ENCODE measurements at regions not wholly inside any gene's neighbourhood (a gene's known extent, or its start where the extent isn't known, plus 50 kb on each side); places are given as distances from the start of the nearest gene placed in this dataset.

DNA sequence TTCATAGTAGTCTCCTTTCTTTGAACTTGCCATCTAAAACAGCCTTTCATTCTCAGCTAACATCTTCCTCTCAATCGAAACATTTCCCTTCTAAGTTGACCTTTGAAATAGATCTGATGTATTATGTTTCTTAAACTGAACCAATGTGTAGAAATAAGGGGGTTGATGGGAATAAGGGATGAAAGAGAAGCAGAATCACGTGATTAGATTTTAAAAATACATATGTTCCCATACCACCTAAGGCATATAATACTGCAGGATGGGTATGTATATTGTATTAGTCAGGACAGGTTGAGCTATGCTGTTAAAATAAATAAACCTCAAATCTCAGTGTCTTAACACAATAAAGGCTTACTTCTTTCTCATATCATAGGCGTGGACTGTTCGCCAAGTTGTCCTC is 207.5 kb upstream of the SRD5A2 start:
- intact Hi-C loops (cut with micrococcal nuclease): no loop called here
- no TSS peak for BruUV-seq (replicated peaks)
- H2AFZ ChIP-seq (replicated peaks; ENCODE audit: low read length, poor library complexity): no peak overlapping the region

More for the DNA sequence above, 207.5 kb upstream of the SRD5A2 start:
- no peak overlapping the region for H2BK20ac ChIP-seq (ENCODE audit: low read depth, low read length)
- H3K18ac ChIP-seq (ENCODE audit: low read depth, low read length): no peak overlapping the region
- no peak overlapping the region for H2AK5ac ChIP-seq (ENCODE audit: low read depth, low read length)
- H3K27ac ChIP-seq (ENCODE audit: insufficient read depth, low read length): no peak overlapping the region
- H3K4ac ChIP-seq (ENCODE audit: low read depth, low read length): no peak overlapping the region
- ATAC-seq (ENCODE audit: low read depth) (no peak), DNase-seq (no peak)
- no peaks in the 10 kb centered on the region for H3K4me1 ChIP-seq (ENCODE audit: control insufficient read depth, insufficient read depth, low read length)
- in situ Hi-C loops (cut with MboI; ENCODE audit: low sequenced_read_pairs): no loop called here
- no peak overlapping the region for H3K9ac ChIP-seq (ENCODE audit: low read depth, low read length)
- no peak overlapping the region for H2BK15ac ChIP-seq (ENCODE audit: low read depth, low read length)
- H3K4me2 ChIP-seq (ENCODE audit: low read depth, low read length): no peak overlapping the region
- dilution Hi-C loops (cut with HindIII; ENCODE audit: low sequenced_read_pairs, unreplicated experiment): no loop called here
- H3K79me1 ChIP-seq (ENCODE audit: low read depth in 1 of 2, low read length in 2 of 2): no peaks in the 10 kb centered on the region
- TF ChIP-seq, protein P1, sequence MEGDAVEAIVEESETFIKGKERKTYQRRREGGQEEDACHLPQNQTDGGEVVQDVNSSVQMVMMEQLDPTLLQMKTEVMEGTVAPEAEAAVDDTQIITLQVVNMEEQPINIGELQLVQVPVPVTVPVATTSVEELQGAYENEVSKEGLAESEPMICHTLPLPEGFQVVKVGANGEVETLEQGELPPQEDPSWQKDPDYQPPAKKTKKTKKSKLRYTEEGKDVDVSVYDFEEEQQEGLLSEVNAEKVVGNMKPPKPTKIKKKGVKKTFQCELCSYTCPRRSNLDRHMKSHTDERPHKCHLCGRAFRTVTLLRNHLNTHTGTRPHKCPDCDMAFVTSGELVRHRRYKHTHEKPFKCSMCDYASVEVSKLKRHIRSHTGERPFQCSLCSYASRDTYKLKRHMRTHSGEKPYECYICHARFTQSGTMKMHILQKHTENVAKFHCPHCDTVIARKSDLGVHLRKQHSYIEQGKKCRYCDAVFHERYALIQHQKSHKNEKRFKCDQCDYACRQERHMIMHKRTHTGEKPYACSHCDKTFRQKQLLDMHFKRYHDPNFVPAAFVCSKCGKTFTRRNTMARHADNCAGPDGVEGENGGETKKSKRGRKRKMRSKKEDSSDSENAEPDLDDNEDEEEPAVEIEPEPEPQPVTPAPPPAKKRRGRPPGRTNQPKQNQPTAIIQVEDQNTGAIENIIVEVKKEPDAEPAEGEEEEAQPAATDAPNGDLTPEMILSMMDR (conservative IDR thresholded peaks at IDR 0.05; ENCODE audit: low read depth, low read length): no peak
- TF ChIP-seq CEBPB (IDR thresholded peaks at IDR 0.05; ENCODE audit: low read depth, low read length) (no peak), MAFK (IDR thresholded peaks at IDR 0.05; ENCODE audit: low read depth, low read length) (no peak), SMC3 (IDR thresholded peaks at IDR 0.05; ENCODE audit: low read depth, low read length) (no peak), FOS (IDR thresholded peaks at IDR 0.05; ENCODE audit: low read depth, low read length) (no peak), POLR2A (IDR thresholded peaks at IDR 0.05; ENCODE audit: low read depth, low read length) (no peak), NFE2L2 (IDR thresholded peaks at IDR 0.05; ENCODE audit: low read depth, low read length) (no peak), RAD21 (IDR thresholded peaks at IDR 0.05; ENCODE audit: low read length) (no peak), MXI1 (IDR thresholded peaks at IDR 0.05; ENCODE audit: borderline replicate concordance, low read depth, low read length) (no peak)
- TF ChIP-seq, protein P2, sequence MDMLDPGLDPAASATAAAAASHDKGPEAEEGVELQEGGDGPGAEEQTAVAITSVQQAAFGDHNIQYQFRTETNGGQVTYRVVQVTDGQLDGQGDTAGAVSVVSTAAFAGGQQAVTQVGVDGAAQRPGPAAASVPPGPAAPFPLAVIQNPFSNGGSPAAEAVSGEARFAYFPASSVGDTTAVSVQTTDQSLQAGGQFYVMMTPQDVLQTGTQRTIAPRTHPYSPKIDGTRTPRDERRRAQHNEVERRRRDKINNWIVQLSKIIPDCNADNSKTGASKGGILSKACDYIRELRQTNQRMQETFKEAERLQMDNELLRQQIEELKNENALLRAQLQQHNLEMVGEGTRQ (IDR thresholded peaks at IDR 0.05; ENCODE audit: low read depth, low read length): no peak
- ChIA-PET POLR2A (ENCODE audit: unreplicated experiment) (no interaction called here), CTCF (no interaction called here)
- no peak overlapping the region for H2AK9ac ChIP-seq (replicated peaks; ENCODE audit: low read depth, low read length, poor library complexity)
- no peak overlapping the region for H2BK5ac ChIP-seq (ENCODE audit: low read depth, low read length, poor library complexity, severe bottlenecking)
- no peak overlapping the region for H3K56ac ChIP-seq (ENCODE audit: extremely low read depth, insufficient read depth, low read length)
- no peak overlapping the region for H3K23ac ChIP-seq (ENCODE audit: low read depth, low read length)
- no peaks in the 10 kb centered on the region for H3K9me1 ChIP-seq (ENCODE audit: insufficient read depth, low read length)
- H4K20me1 ChIP-seq (ENCODE audit: insufficient read depth, low read length): no peaks in the 10 kb centered on the region
- no peak overlapping the region for H3K14ac ChIP-seq (replicated peaks; ENCODE audit: low read depth, low read length)
- no peak overlapping the region for H2BK120ac ChIP-seq (ENCODE audit: low read depth, low read length)
- WGBS, 2 experiments (ENCODE audit: extremely low coverage in 2 of 2, insufficient read length in 1 of 2): no CpG with 5 or more reads among the region's 4 CpGs
- H3K36me3 ChIP-seq (ENCODE audit: control insufficient read depth, insufficient read depth, low read length): no peaks in the 10 kb centered on the region
- H3K27me3 ChIP-seq (ENCODE audit: control insufficient read depth, insufficient read depth, low read length): no peaks in the 10 kb centered on the region
- no peak overlapping the region for H4K8ac ChIP-seq (ENCODE audit: low read depth in 2 of 2, low read length in 2 of 2)
- H3K4me3 ChIP-seq (ENCODE audit: insufficient read depth, low read depth, low read length): no peak overlapping the region
- H3K9me3 ChIP-seq (ENCODE audit: control insufficient read depth, insufficient read depth, low read length): no peaks in the 10 kb centered on the region
- no peak overlapping the region for H4K91ac ChIP-seq (ENCODE audit: insufficient read depth, low read depth, low read length)
- H4K5ac ChIP-seq (ENCODE audit: low read depth, low read length): no peak overlapping the region

All from IMR-90 (cell line).